ENCODE measurements at regions not wholly inside any gene's neighbourhood (a gene's known extent, or its start where the extent isn't known, plus 50 kb on each side); places are given as distances from the start of the nearest gene placed in this dataset.

- no peak for DNase-seq (ENCODE audit: low spot score in 2 of 2)
- no peak for TF ChIP-seq POLR2AphosphoS5 (IDR thresholded peaks at IDR 0.05)
- no peak for TF ChIP-seq POLR2A (IDR thresholded peaks at IDR 0.05)
- TF ChIP-seq, protein P1, sequence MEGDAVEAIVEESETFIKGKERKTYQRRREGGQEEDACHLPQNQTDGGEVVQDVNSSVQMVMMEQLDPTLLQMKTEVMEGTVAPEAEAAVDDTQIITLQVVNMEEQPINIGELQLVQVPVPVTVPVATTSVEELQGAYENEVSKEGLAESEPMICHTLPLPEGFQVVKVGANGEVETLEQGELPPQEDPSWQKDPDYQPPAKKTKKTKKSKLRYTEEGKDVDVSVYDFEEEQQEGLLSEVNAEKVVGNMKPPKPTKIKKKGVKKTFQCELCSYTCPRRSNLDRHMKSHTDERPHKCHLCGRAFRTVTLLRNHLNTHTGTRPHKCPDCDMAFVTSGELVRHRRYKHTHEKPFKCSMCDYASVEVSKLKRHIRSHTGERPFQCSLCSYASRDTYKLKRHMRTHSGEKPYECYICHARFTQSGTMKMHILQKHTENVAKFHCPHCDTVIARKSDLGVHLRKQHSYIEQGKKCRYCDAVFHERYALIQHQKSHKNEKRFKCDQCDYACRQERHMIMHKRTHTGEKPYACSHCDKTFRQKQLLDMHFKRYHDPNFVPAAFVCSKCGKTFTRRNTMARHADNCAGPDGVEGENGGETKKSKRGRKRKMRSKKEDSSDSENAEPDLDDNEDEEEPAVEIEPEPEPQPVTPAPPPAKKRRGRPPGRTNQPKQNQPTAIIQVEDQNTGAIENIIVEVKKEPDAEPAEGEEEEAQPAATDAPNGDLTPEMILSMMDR (IDR thresholded peaks at IDR 0.05): no peak
- Histone ChIP-seq H3K27me3 (no peaks in the 10 kb centered on the region), H3K27ac (no peak overlapping the region), H3K9me3 (no peaks in the 10 kb centered on the region), H3K36me3 (no peaks in the 10 kb centered on the region), H3K4me3 (no peak overlapping the region), H3K4me1 (no peaks in the 10 kb centered on the region)
- intact Hi-C loops (cut with DNase I; ENCODE audit: low total_unique reads): no loop called here
These were observed 179.6 kb upstream of the PUM3 start for GRCh38 chr9:3023449-3023848.

- H3K4me3 ChIP-seq: no peak overlapping the region
- DNase-seq (ENCODE audit: low spot score in 2 of 2): no peak
- no peak overlapping the region for H3K27ac ChIP-seq
- H3K36me3 ChIP-seq: no peaks in the 10 kb centered on the region
- H3K27me3 ChIP-seq: no peaks in the 10 kb centered on the region
- no peaks in the 10 kb centered on the region for H3K4me1 ChIP-seq
- TF ChIP-seq POLR2AphosphoS5 (IDR thresholded peaks at IDR 0.05) (no peak), POLR2A (IDR thresholded peaks at IDR 0.05) (no peak)
- TF ChIP-seq, protein P1 (IDR thresholded peaks at IDR 0.05): no peak
- no peaks in the 10 kb centered on the region for H3K9me3 ChIP-seq
- intact Hi-C loops (cut with DNase I; ENCODE audit: low total_unique reads): no loop called here
These were observed 174.9 kb upstream of the PUM3 start for GRCh38 chr9:3018691-3019230.

DNA sequence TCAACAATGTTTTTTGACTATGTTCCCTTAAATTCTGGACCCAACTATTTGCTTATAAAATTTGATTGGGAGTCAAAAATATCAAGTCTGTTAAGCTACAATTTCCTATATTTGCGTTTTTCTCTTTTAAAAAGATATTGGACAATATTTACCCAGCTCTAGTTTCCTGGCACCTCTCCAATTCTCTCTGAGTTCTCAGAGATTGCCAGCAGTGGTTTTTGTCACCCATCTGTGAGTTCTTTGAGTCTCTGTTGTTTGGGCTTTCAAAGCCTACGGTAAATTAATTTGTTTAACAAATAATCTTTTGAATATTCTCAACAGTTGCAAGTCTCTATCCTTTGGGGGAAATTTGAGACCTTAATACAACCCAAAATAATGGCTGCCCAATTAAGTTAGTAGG lies 174.2 kb upstream of the PUM3 start:
- no peak overlapping the region for H3K27ac ChIP-seq
- no peaks in the 10 kb centered on the region for H3K9me3 ChIP-seq
- DNase-seq (ENCODE audit: low spot score in 2 of 2): no peak
- TF ChIP-seq, protein P1 (IDR thresholded peaks at IDR 0.05): no peak
- no peak for TF ChIP-seq POLR2AphosphoS5 (IDR thresholded peaks at IDR 0.05)
- no peak for TF ChIP-seq POLR2A (IDR thresholded peaks at IDR 0.05)
- no peaks in the 10 kb centered on the region for H3K36me3 ChIP-seq
- no peaks in the 10 kb centered on the region for H3K4me1 ChIP-seq
- no peak overlapping the region for H3K4me3 ChIP-seq
- no peaks in the 10 kb centered on the region for H3K27me3 ChIP-seq
- intact Hi-C loops (cut with DNase I; ENCODE audit: low total_unique reads): no loop called here

DNA sequence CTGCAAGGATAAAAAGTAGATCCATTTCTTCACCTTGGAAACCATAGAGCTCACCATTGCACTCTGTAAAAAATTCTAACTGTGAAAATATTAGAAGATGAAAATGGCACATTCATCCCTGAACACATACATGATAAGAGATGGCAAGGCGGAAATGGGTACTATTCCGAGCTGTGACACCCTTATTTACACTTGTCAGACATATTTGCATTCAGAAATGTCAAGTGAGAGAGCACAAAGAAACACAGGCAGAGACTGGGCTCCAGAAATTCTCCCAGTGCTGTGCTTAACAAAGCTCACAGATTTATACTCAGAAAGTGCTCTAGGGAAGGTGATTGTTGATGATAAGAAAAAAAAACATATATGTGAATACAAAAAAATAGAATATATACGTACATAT lies 170.3 kb upstream of the PUM3 start:
- Histone ChIP-seq H3K4me3 (no peak overlapping the region), H3K27ac (no peak overlapping the region), H3K4me1 (no peaks in the 10 kb centered on the region), H3K27me3 (no peaks in the 10 kb centered on the region), H3K9me3 (no peaks in the 10 kb centered on the region), H3K36me3 (no peaks in the 10 kb centered on the region)
- intact Hi-C loops (cut with DNase I; ENCODE audit: low total_unique reads): no loop called here
- TF ChIP-seq, protein P1 (IDR thresholded peaks at IDR 0.05): no peak
- TF ChIP-seq POLR2A (IDR thresholded peaks at IDR 0.05): no peak
- TF ChIP-seq POLR2AphosphoS5 (IDR thresholded peaks at IDR 0.05): no peak
- no peak for DNase-seq (ENCODE audit: low spot score in 2 of 2)

DNA sequence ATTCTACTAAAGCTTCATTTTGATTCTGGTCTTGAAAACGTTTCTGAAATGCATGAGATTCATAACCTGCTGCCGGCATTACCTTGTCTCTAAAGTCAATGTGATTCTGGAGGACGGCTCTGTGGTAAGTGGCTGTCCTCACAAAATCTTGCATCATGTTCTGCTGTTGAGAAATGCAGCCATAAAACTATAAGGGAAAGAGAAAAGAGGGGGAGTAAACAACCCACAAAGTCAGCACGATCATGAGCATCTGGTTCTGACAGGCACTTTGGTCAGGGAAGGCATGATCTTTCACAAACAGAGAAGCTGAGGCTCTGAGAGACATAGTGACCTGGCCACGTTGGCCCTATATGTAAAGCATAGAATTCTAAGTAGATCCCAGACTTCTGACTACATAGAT lies 168.9 kb upstream of the PUM3 start:
- Histone ChIP-seq H3K4me1 (no peaks in the 10 kb centered on the region), H3K4me3 (no peak overlapping the region), H3K27ac (no peak overlapping the region), H3K9me3 (no peaks in the 10 kb centered on the region), H3K36me3 (no peaks in the 10 kb centered on the region), H3K27me3 (no peaks in the 10 kb centered on the region)
- intact Hi-C loops (cut with DNase I; ENCODE audit: low total_unique reads): no loop called here
- no peak for DNase-seq (ENCODE audit: low spot score in 2 of 2)
- no peak for TF ChIP-seq POLR2AphosphoS5 (IDR thresholded peaks at IDR 0.05)
- TF ChIP-seq POLR2A (IDR thresholded peaks at IDR 0.05): no peak
- TF ChIP-seq, protein P1 (IDR thresholded peaks at IDR 0.05): no peak
